ENCODE measurements at regions not wholly inside any gene's neighbourhood (a gene's known extent, or its start where the extent isn't known, plus 50 kb on each side); places are given as distances from the start of the nearest gene placed in this dataset.
"Not testable (repeated sequence)": the region's sequence is repeated elsewhere in the genome, so short reads cannot be mapped to it uniquely, and the experiment has no call there.

GRCh38 chr6:67541586-67541985 is 1093.5 kb upstream of the ADGRB3 start:
- intact Hi-C loops (cut with micrococcal nuclease): no loop called here
- DNase-seq (ENCODE audit: low spot score): no peak
- no peak overlapping the region for H3K27ac Mint-ChIP-seq

GRCh38 chr6:67538032-67538431 is 1097.0 kb upstream of the ADGRB3 start:
- no peaks in the 10 kb centered on the region for H3K36me3 Mint-ChIP-seq (ENCODE audit: low read depth)
- H3K4me3 Mint-ChIP-seq (ENCODE audit: low read depth): no peak overlapping the region
- DNase-seq (ENCODE audit: low spot score): no peak
- no peaks in the 10 kb centered on the region for H3K27me3 Mint-ChIP-seq (ENCODE audit: low read depth)
- H3K27ac Mint-ChIP-seq: no peak overlapping the region
- no peaks in the 10 kb centered on the region for H3K4me1 Mint-ChIP-seq (ENCODE audit: low read depth)
- H3K9me3 Mint-ChIP-seq: peaks cover 12% of the 10 kb centered on the region
- intact Hi-C loops (cut with micrococcal nuclease): no loop called here

More at GRCh38 chr6:67541586-67541985, 1093.5 kb upstream of the ADGRB3 start:
- Mint-ChIP-seq H3K36me3 (ENCODE audit: low read depth) (no peaks in the 10 kb centered on the region), H3K4me3 (ENCODE audit: low read depth) (no peak overlapping the region), H3K9me3 (peaks cover 7% of the 10 kb centered on the region), H3K4me1 (ENCODE audit: low read depth) (no peaks in the 10 kb centered on the region), H3K27me3 (ENCODE audit: low read depth) (no peaks in the 10 kb centered on the region)

- intact Hi-C loops (cut with micrococcal nuclease): no loop called here
- H3K4me1 Mint-ChIP-seq (ENCODE audit: low read depth): no peaks in the 10 kb centered on the region
- no peak overlapping the region for H3K27ac Mint-ChIP-seq
- peaks cover 12% of the 10 kb centered on the region for H3K9me3 Mint-ChIP-seq
- H3K4me3 Mint-ChIP-seq (ENCODE audit: low read depth): no peak overlapping the region
- H3K27me3 Mint-ChIP-seq (ENCODE audit: low read depth): no peaks in the 10 kb centered on the region
- no peak for DNase-seq (ENCODE audit: low spot score)
- H3K36me3 Mint-ChIP-seq (ENCODE audit: low read depth): no peaks in the 10 kb centered on the region
Measured at GRCh38 chr6:67535946-67536345, 1099.1 kb upstream of the ADGRB3 start.

GRCh38 chr6:67506352-67506751 is 1128.7 kb upstream of the ADGRB3 start:
- H3K9me3 Mint-ChIP-seq: peaks cover 29% of the 10 kb centered on the region
- no peaks in the 10 kb centered on the region for H3K27me3 Mint-ChIP-seq (ENCODE audit: low read depth)
- H3K4me3 Mint-ChIP-seq (ENCODE audit: low read depth): no peak overlapping the region
- intact Hi-C loops (cut with micrococcal nuclease): no loop called here
- no peak overlapping the region for H3K27ac Mint-ChIP-seq
- no peak for DNase-seq (ENCODE audit: low spot score)
- no peaks in the 10 kb centered on the region for H3K4me1 Mint-ChIP-seq (ENCODE audit: low read depth)
- H3K36me3 Mint-ChIP-seq (ENCODE audit: low read depth): no peaks in the 10 kb centered on the region

GRCh38 chr6:67501755-67502154 is 1133.3 kb upstream of the ADGRB3 start:
- Mint-ChIP-seq H3K4me3 (ENCODE audit: low read depth) (no peak overlapping the region), H3K9me3 (peaks cover 18% of the 10 kb centered on the region), H3K4me1 (ENCODE audit: low read depth) (no peaks in the 10 kb centered on the region), H3K36me3 (ENCODE audit: low read depth) (no peaks in the 10 kb centered on the region), H3K27me3 (ENCODE audit: low read depth) (no peaks in the 10 kb centered on the region), H3K27ac (no peak overlapping the region)
- no peak for DNase-seq (ENCODE audit: low spot score)
- intact Hi-C loops (cut with micrococcal nuclease): no loop called here

GRCh38 chr6:67497749-67498148 is 1137.3 kb upstream of the ADGRB3 start:
- Mint-ChIP-seq H3K27ac (no peak overlapping the region), H3K27me3 (ENCODE audit: low read depth) (no peaks in the 10 kb centered on the region), H3K4me3 (ENCODE audit: low read depth) (no peak overlapping the region), H3K36me3 (ENCODE audit: low read depth) (no peaks in the 10 kb centered on the region), H3K9me3 (peaks cover 18% of the 10 kb centered on the region), H3K4me1 (ENCODE audit: low read depth) (no peaks in the 10 kb centered on the region)
- intact Hi-C loops (cut with micrococcal nuclease): no loop called here
- DNase-seq (ENCODE audit: low spot score): no peak

- Mint-ChIP-seq H3K27me3 (ENCODE audit: low read depth) (no peaks in the 10 kb centered on the region), H3K9me3 (peaks cover 20% of the 10 kb centered on the region), H3K4me3 (ENCODE audit: low read depth) (no peak overlapping the region), H3K27ac (no peak overlapping the region), H3K36me3 (ENCODE audit: low read depth) (no peaks in the 10 kb centered on the region), H3K4me1 (ENCODE audit: low read depth) (no peaks in the 10 kb centered on the region)
- DNase-seq (ENCODE audit: low spot score): no peak
- intact Hi-C loops (cut with micrococcal nuclease): no loop called here
Measured at GRCh38 chr6:67496191-67496590, 1138.9 kb upstream of the ADGRB3 start.

GRCh38 chr6:67493682-67494081 is 1141.4 kb upstream of the ADGRB3 start:
- DNase-seq (ENCODE audit: low spot score): no peak
- Mint-ChIP-seq H3K36me3 (ENCODE audit: low read depth) (no peaks in the 10 kb centered on the region), H3K9me3 (peaks cover 34% of the 10 kb centered on the region), H3K27me3 (ENCODE audit: low read depth) (no peaks in the 10 kb centered on the region), H3K4me1 (ENCODE audit: low read depth) (no peaks in the 10 kb centered on the region), H3K27ac (no peak overlapping the region), H3K4me3 (ENCODE audit: low read depth) (no peak overlapping the region)
- intact Hi-C loops (cut with micrococcal nuclease): no loop called here

- intact Hi-C loops (cut with micrococcal nuclease): no loop called here
- Mint-ChIP-seq H3K4me1 (ENCODE audit: low read depth) (no peaks in the 10 kb centered on the region), H3K4me3 (ENCODE audit: low read depth) (no peak overlapping the region), H3K9me3 (peaks cover 15% of the 10 kb centered on the region), H3K27me3 (ENCODE audit: low read depth) (no peaks in the 10 kb centered on the region), H3K27ac (no peak overlapping the region), H3K36me3 (ENCODE audit: low read depth) (no peaks in the 10 kb centered on the region)
- DNase-seq (ENCODE audit: low spot score): no peak
Measured at GRCh38 chr6:67475700-67476099, 1159.4 kb upstream of the ADGRB3 start.

GRCh38 chr6:67467341-67467740 is 1167.7 kb upstream of the ADGRB3 start:
- Mint-ChIP-seq H3K9me3 (peaks cover 22% of the 10 kb centered on the region), H3K4me3 (ENCODE audit: low read depth) (no peak overlapping the region)

GRCh38 chr6:67462725-67463124 is 1172.4 kb upstream of the ADGRB3 start:
- DNase-seq (ENCODE audit: low spot score); H3K4me1 Mint-ChIP-seq (ENCODE audit: low read depth); H3K27ac Mint-ChIP-seq; H3K4me3 Mint-ChIP-seq (ENCODE audit: low read depth); intact Hi-C loops (cut with micrococcal nuclease); H3K36me3 Mint-ChIP-seq (ENCODE audit: low read depth); H3K27me3 Mint-ChIP-seq (ENCODE audit: low read depth): not testable (repeated sequence)
- peaks cover 42% of the 10 kb centered on the region for H3K9me3 Mint-ChIP-seq

More at GRCh38 chr6:67467341-67467740, 1167.7 kb upstream of the ADGRB3 start:
- H3K36me3 Mint-ChIP-seq (ENCODE audit: low read depth): no peaks in the 10 kb centered on the region
- H3K27ac Mint-ChIP-seq: no peak overlapping the region
- intact Hi-C loops (cut with micrococcal nuclease): no loop called here
- DNase-seq (ENCODE audit: low spot score): no peak
- no peaks in the 10 kb centered on the region for H3K27me3 Mint-ChIP-seq (ENCODE audit: low read depth)
- no peaks in the 10 kb centered on the region for H3K4me1 Mint-ChIP-seq (ENCODE audit: low read depth)

- no peaks in the 10 kb centered on the region for H3K36me3 Mint-ChIP-seq (ENCODE audit: low read depth)
- no peak overlapping the region for H3K27ac Mint-ChIP-seq
- no peak overlapping the region for H3K4me3 Mint-ChIP-seq (ENCODE audit: low read depth)
- H3K4me1 Mint-ChIP-seq (ENCODE audit: low read depth): no peaks in the 10 kb centered on the region
- no peaks in the 10 kb centered on the region for H3K27me3 Mint-ChIP-seq (ENCODE audit: low read depth)
- intact Hi-C loops (cut with micrococcal nuclease): no loop called here
- peaks cover 42% of the 10 kb centered on the region for H3K9me3 Mint-ChIP-seq
- DNase-seq (ENCODE audit: low spot score): no peak
Measured at GRCh38 chr6:67459556-67459955, 1175.5 kb upstream of the ADGRB3 start.

- intact Hi-C loops (cut with micrococcal nuclease): no loop called here
- DNase-seq (ENCODE audit: low spot score): no peak
- no peaks in the 10 kb centered on the region for H3K27me3 Mint-ChIP-seq (ENCODE audit: low read depth)
- no peaks in the 10 kb centered on the region for H3K4me1 Mint-ChIP-seq (ENCODE audit: low read depth)
- no peak overlapping the region for H3K4me3 Mint-ChIP-seq (ENCODE audit: low read depth)
- peaks cover 47% of the 10 kb centered on the region for H3K9me3 Mint-ChIP-seq
- no peak overlapping the region for H3K27ac Mint-ChIP-seq
- no peaks in the 10 kb centered on the region for H3K36me3 Mint-ChIP-seq (ENCODE audit: low read depth)
Measured at GRCh38 chr6:67458265-67458664, 1176.8 kb upstream of the ADGRB3 start.

- H3K36me3 Mint-ChIP-seq (ENCODE audit: low read depth): no peaks in the 10 kb centered on the region
Measured at GRCh38 chr6:67451874-67452273, 1183.2 kb upstream of the ADGRB3 start.

More at GRCh38 chr6:67451874-67452273, 1183.2 kb upstream of the ADGRB3 start:
- intact Hi-C loops (cut with micrococcal nuclease): no loop called here
- H3K27ac Mint-ChIP-seq: no peak overlapping the region
- no peak for DNase-seq (ENCODE audit: low spot score)
- no peaks in the 10 kb centered on the region for H3K27me3 Mint-ChIP-seq (ENCODE audit: low read depth)
- peaks cover 31% of the 10 kb centered on the region for H3K9me3 Mint-ChIP-seq
- no peak overlapping the region for H3K4me3 Mint-ChIP-seq (ENCODE audit: low read depth)
- no peaks in the 10 kb centered on the region for H3K4me1 Mint-ChIP-seq (ENCODE audit: low read depth)
